ENCODE measurements at regions not wholly inside any gene's neighbourhood (a gene's known extent, or its start where the extent isn't known, plus 50 kb on each side); places are given as distances from the start of the nearest gene placed in this dataset.

DNA sequence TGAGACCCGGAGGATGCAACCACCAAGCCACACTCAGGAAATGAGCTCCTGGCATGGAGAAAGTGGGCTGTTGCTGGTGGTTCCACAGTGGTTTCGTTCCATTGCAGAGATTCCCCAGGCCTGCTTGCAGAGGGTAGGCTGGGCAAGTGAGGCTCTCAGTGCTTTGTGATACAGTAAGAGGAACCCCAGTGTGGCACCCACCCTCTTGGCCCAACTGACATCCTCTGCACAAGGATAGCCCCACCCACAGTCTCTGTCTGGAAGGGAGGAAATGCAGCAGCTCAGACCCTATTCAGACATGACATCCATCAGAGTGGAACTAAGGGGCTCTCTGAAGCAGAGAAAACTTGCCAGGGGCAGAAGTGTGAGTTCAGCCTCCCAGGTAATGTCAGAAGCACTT lies 69.6 kb upstream of the FSTL4 start:
- H3K4me1 ChIP-seq = no peaks in the 10 kb centered on the region
- H3K27me3 ChIP-seq = no peaks in the 10 kb centered on the region
- H3K27ac ChIP-seq = no peak overlapping the region
- TF ChIP-seq, protein P1, sequence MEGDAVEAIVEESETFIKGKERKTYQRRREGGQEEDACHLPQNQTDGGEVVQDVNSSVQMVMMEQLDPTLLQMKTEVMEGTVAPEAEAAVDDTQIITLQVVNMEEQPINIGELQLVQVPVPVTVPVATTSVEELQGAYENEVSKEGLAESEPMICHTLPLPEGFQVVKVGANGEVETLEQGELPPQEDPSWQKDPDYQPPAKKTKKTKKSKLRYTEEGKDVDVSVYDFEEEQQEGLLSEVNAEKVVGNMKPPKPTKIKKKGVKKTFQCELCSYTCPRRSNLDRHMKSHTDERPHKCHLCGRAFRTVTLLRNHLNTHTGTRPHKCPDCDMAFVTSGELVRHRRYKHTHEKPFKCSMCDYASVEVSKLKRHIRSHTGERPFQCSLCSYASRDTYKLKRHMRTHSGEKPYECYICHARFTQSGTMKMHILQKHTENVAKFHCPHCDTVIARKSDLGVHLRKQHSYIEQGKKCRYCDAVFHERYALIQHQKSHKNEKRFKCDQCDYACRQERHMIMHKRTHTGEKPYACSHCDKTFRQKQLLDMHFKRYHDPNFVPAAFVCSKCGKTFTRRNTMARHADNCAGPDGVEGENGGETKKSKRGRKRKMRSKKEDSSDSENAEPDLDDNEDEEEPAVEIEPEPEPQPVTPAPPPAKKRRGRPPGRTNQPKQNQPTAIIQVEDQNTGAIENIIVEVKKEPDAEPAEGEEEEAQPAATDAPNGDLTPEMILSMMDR (IDR thresholded peaks at IDR 0.05) = no peak
- no peak for TF ChIP-seq POLR2A (IDR thresholded peaks at IDR 0.05)
- no peak for DNase-seq
- no peaks in the 10 kb centered on the region for H3K36me3 ChIP-seq
- H3K9me3 ChIP-seq = no peaks in the 10 kb centered on the region
- H3K4me3 ChIP-seq = no peak overlapping the region
- intact Hi-C loops (cut with DNase I; ENCODE audit: low total_unique reads) = no loop called here

DNA sequence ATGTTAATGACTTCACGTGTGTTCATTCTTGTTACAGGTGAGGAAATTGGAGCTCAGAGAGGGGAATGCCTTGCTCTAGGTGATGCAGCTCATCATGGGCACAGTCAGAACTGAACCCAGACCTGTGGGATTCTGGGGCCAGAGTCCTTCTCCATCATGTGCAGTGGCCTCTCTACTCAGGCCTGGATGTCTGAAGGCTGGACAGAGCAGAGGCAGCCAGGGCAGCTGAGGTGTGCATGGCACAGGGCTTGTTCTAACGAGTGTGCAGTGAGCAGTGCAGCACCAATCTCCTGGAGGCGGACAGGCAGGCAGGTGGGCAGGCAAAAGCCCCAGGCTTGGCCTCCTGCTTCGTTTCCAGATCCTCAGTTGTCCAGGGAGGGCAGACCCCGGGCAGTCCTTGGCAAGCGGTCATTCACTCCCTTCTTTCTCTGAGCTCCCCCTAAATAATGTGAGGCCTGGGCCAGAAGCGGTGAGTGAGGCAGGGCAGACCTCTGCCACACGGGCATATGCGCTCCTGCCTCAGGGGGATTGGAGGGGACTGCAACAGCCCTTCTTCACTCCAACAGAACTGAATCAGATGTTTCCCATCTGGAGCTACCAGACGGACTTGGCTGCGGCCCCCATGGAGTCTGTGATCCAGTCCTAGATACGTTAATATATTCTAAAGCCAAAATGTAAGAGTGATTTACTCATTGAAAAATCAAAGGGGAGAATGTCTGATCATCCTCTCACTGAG lies 68.7 kb upstream of the FSTL4 start:
- H3K4me3 ChIP-seq = no peak overlapping the region
- no peak for DNase-seq
- intact Hi-C loops (cut with DNase I; ENCODE audit: low total_unique reads) = no loop called here
- H3K4me1 ChIP-seq = no peaks in the 10 kb centered on the region
- H3K36me3 ChIP-seq = no peaks in the 10 kb centered on the region
- no peaks in the 10 kb centered on the region for H3K9me3 ChIP-seq
- H3K27ac ChIP-seq = no peak overlapping the region
- H3K27me3 ChIP-seq = no peaks in the 10 kb centered on the region
- TF ChIP-seq, protein P1 (IDR thresholded peaks at IDR 0.05) = no peak
- no peak for TF ChIP-seq POLR2A (IDR thresholded peaks at IDR 0.05)

DNA sequence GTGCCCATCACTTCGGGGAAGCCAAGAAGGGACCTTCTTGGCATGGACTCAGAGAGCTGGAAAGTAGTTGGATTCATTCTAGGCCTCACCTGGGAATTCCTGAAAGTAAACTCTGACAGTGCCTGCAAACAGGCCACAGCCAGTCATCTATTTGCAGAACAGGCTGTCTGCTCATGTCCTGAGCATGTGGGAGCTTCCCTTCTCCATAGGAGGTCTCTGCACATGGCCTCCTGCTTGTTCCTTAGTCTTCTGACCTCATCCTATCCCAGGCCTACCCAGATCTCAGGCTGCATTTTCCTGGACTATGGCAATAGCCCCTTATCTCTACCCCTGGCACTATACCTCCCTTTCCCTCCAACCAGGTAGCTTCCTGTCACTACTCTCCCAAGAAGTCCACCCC lies 67.2 kb upstream of the FSTL4 start:
- DNase-seq = no peak
- Histone ChIP-seq H3K4me1 (no peaks in the 10 kb centered on the region), H3K27me3 (no peaks in the 10 kb centered on the region), H3K9me3 (no peaks in the 10 kb centered on the region), H3K36me3 (no peaks in the 10 kb centered on the region), H3K4me3 (no peak overlapping the region), H3K27ac (no peak overlapping the region)
- intact Hi-C loops (cut with DNase I; ENCODE audit: low total_unique reads) = no loop called here
- no peak for TF ChIP-seq POLR2A (IDR thresholded peaks at IDR 0.05)
- TF ChIP-seq, protein P1 (IDR thresholded peaks at IDR 0.05) = no peak

DNA sequence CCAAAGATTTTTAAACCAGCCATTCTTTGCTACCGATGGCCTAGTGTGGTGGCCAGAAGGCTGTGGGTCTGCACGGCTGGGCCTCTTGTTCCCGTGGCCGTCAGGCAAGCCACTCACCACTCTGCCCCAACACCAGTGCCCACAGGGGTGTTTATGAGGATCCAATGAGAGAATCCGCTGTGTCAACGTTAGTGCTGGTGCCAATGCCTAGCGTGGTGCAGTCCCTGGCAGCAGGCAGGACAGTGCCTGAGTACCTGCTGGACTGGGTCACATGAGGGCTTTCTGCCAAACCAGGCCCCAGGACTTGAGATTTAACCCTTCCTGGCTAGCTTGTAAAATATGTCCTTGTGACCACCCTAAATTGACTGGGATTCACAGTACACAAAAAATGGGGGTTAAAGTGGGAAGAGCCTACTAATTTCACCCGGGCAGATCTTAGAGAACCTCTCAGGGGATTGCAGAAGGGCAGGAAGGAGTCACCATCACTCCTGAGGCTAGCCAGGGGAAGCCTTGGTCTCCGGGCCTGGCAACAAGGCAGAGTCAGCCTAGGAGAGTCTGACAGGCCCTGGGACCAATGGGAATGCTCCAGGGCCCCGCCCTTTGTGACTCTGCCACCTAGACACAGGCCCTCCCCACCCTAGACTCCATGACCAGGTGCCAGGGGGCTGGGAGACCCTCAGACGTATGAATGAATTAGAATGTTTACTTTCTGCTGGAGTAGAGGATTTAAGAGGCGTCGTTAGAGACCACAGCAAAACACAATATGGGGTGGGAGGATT lies 63.2 kb upstream of the FSTL4 start:
- Histone ChIP-seq H3K9me3 (no peaks in the 10 kb centered on the region), H3K27ac (no peak overlapping the region), H3K27me3 (no peaks in the 10 kb centered on the region), H3K4me3 (no peak overlapping the region), H3K4me1 (no peaks in the 10 kb centered on the region), H3K36me3 (no peaks in the 10 kb centered on the region)
- intact Hi-C loops (cut with DNase I; ENCODE audit: low total_unique reads) = no loop called here
- TF ChIP-seq POLR2A (IDR thresholded peaks at IDR 0.05) = no peak
- TF ChIP-seq, protein P1 (IDR thresholded peaks at IDR 0.05) = no peak
- no peak for DNase-seq

DNA sequence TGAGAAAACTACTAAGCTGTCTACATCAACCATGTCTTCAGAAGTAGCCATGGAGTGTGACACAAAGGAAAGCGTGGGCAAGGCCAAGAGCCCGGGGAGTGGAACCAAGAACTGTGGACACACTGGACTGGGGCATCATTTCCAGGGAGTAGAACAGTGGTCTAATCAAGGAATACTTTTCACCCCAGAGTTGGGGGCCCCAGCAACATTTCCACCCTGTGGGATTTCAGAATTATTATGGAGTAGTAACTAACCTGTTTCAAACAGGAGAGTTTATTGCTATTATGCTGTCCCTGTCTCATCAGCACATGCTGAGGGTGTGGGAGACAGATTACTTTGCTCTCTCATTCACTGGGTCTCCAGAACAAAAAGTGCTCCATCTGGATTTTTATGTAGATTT lies 58.0 kb upstream of the FSTL4 start:
- Histone ChIP-seq H3K36me3 (no peaks in the 10 kb centered on the region), H3K4me1 (no peaks in the 10 kb centered on the region), H3K27me3 (no peaks in the 10 kb centered on the region), H3K9me3 (no peaks in the 10 kb centered on the region), H3K27ac (no peak overlapping the region), H3K4me3 (no peak overlapping the region)
- intact Hi-C loops (cut with DNase I; ENCODE audit: low total_unique reads) = no loop called here
- TF ChIP-seq POLR2A (IDR thresholded peaks at IDR 0.05) = no peak
- TF ChIP-seq, protein P1 (IDR thresholded peaks at IDR 0.05) = no peak
- DNase-seq = no peak

Measured in uterus (tissue), 3 donors.